H1 (cell line): ENCODE measurements at regions not wholly inside any gene's neighbourhood (a gene's known extent, or its start where the extent isn't known, plus 50 kb on each side); places are given as distances from the start of the nearest gene placed in this dataset.

Experiments used
- CTCF ChIA-PET: fragments of 300-600 bp; sonication (Branson Sonifier 250); formaldehyde crosslinking; loops from one replicate; lab custom pipeline; 2021; ENCODE audit not compliant: partially characterized antibody; lab: Charles Lee
- POLR2A ChIA-PET: fragments of 300-600 bp; sonication (Branson Sonifier 250); formaldehyde crosslinking; loops from one replicate; lab custom pipeline; 2021; ENCODE audit warnings: inconsistent platforms; ENCODE audit not compliant: partially characterized antibody; lab: Charles Lee
- DNase-seq, 2 experiments: peaks; one replicate each; pipeline versions ENCODE4 v3.0.0 to v3.0.0-alpha.2; 2010 to 2022; ENCODE audit warnings: low spot score in 2 of 2, low read depth in 1 of 2, mixed read lengths in 1 of 2
- FAIRE-seq: peaks from 2 replicates; lab custom pipeline; 2011; peaks lifted over from hg19 to GRCh38; lab: Jason Lieb, UNC
- H2AFZ ChIP-seq: 2 replicates; pipeline ENCODE4 v1.8.1; 2012; ENCODE audit warnings: low read length, inconsistent platforms
- H2AK5ac ChIP-seq: 2 replicates; pipeline ENCODE4 v1.6.1; 2013; ENCODE audit warnings: low read depth, low read length
- H2BK120ac ChIP-seq: replicated peaks from 2 replicates; pipeline ENCODE3; 2013; ENCODE audit warnings: low read depth, low read length, inconsistent platforms
- H2BK12ac ChIP-seq: 2 replicates; pipeline ENCODE4 v1.6.1; 2013; ENCODE audit warnings: low read depth, low read length
- H2BK15ac ChIP-seq: 2 replicates; pipeline ENCODE4 v1.6.1; 2013; ENCODE audit warnings: low read length
- H2BK20ac ChIP-seq: 2 replicates; pipeline ENCODE4 v1.6.1; 2013; ENCODE audit warnings: low read length
- H2BK5ac ChIP-seq: 2 replicates; pipeline ENCODE4 v1.6.1; 2013; ENCODE audit warnings: low read depth, low read length
- H3K14ac ChIP-seq: 2 replicates; pipeline ENCODE4 v1.6.1; 2013; ENCODE audit warnings: inconsistent platforms; ENCODE audit not compliant: insufficient read length
- H3K18ac ChIP-seq: 2 replicates; pipeline ENCODE4 v1.6.1; 2013; ENCODE audit warnings: low read length; ENCODE audit errors: extremely low read depth
- H3K23ac ChIP-seq: 2 replicates; pipeline ENCODE4 v1.6.1; 2013; ENCODE audit warnings: inconsistent platforms; ENCODE audit not compliant: insufficient read length
- H3K23me2 ChIP-seq: 2 replicates; pipeline ENCODE4 v1.6.1; 2013; ENCODE audit warnings: low read depth, low read length
- H3K27ac ChIP-seq: 2 replicates; pipeline ENCODE4 v1.6.1; 2011; ENCODE audit warnings: low read depth, low read length, inconsistent platforms
- H3K27me3 ChIP-seq, 4 experiments: replicated peaks in 1 of 4; 1 replicate in 1 of 4; 2 replicates in 3 of 4; pipeline versions ENCODE4 v1.6.1 to v1.8.1; 2011 to 2013; ENCODE audit warnings: low read length in 3 of 4, mild to moderate bottlenecking in 3 of 4, inconsistent platforms in 2 of 4, mixed read lengths in 2 of 4, moderate library complexity in 1 of 4; ENCODE audit not compliant: control insufficient read depth in 3 of 4, insufficient read depth in 3 of 4; ENCODE audit errors: extremely low read depth in 1 of 4
- H3K36me3 ChIP-seq, 4 experiments: 2 replicates each; pipeline versions ENCODE4 v1.6.1 to v1.8.1; 2011 to 2013; ENCODE audit warnings: mild to moderate bottlenecking in 4 of 4, low read length in 3 of 4, moderate library complexity in 2 of 4, control low read depth in 1 of 4, inconsistent platforms in 1 of 4; ENCODE audit not compliant: insufficient read depth in 4 of 4, control insufficient read depth in 2 of 4
- H3K4ac ChIP-seq: replicated peaks from 2 replicates; pipeline ENCODE3; 2013; ENCODE audit warnings: low read length, low read depth, mixed read lengths, inconsistent platforms; ENCODE audit not compliant: insufficient read length
- H3K4me1 ChIP-seq, 4 experiments: replicated peaks in 1 of 4; 1 replicate in 1 of 4; 2 replicates in 3 of 4; pipeline versions ENCODE4 v1.6.1 to v1.8.1; 2011 to 2013; ENCODE audit warnings: low read length in 3 of 4, inconsistent platforms in 2 of 4, mixed read lengths in 1 of 4; ENCODE audit not compliant: insufficient read depth in 4 of 4, control insufficient read depth in 3 of 4
- H3K4me2 ChIP-seq, 2 experiments: 2 replicates each; pipeline versions ENCODE4 v1.6.1 to v1.8.1; 2011 to 2013; ENCODE audit warnings: low read depth in 2 of 2, low read length in 2 of 2, control low read depth in 1 of 2, inconsistent platforms in 1 of 2, mild to moderate bottlenecking in 1 of 2; ENCODE audit not compliant: insufficient read depth in 1 of 2
- H3K4me3 ChIP-seq, 4 experiments: fragments of 200-600, 300-600 bp in 1 of 4; sonication (generic), shearing (Covaris generic), sonication (Bioruptor Twin) in 1 of 4; 2 replicates each; pipeline versions ENCODE4 v1.5.1 to v1.8.1; 2011 to 2016; ENCODE audit warnings: low read length in 4 of 4, low read depth in 3 of 4, control low read depth in 2 of 4, inconsistent platforms in 2 of 4, mild to moderate bottlenecking in 2 of 4, mixed read lengths in 1 of 4, moderate library complexity in 1 of 4; ENCODE audit not compliant: insufficient read depth in 2 of 4; ENCODE audit errors: extremely low read depth in 1 of 4
- H3K56ac ChIP-seq: replicated peaks from 2 replicates; pipeline ENCODE3; 2013; ENCODE audit warnings: low read depth, mild to moderate bottlenecking, mixed read lengths, low read length, inconsistent platforms; ENCODE audit not compliant: insufficient read length
- H3K79me1 ChIP-seq: 2 replicates; pipeline ENCODE4 v1.6.1; 2013; ENCODE audit warnings: low read depth, low read length, control low read depth
- H3K79me2 ChIP-seq, 2 experiments: 2 replicates each; pipeline versions ENCODE4 v1.6.1 to v1.8.1; 2012 to 2013; ENCODE audit warnings: low read length in 2 of 2, mild to moderate bottlenecking in 2 of 2, inconsistent platforms in 1 of 2; ENCODE audit not compliant: insufficient read depth in 2 of 2, control insufficient read depth in 1 of 2
- H3K9ac ChIP-seq, 4 experiments: replicated peaks in 1 of 4; 1 replicate in 1 of 4; 2 replicates in 3 of 4; pipeline versions ENCODE4 v1.6.1 to v1.8.1; 2011 to 2013; ENCODE audit warnings: low read depth in 3 of 4, low read length in 3 of 4, control low read depth in 2 of 4, mild to moderate bottlenecking in 2 of 4, moderate library complexity in 2 of 4, inconsistent platforms in 1 of 4; ENCODE audit errors: extremely low read depth in 1 of 4
- H3K9me3 ChIP-seq, 2 experiments: 2 replicates each; pipeline versions ENCODE4 v1.6.1 to v1.8.1; 2012 to 2013; ENCODE audit warnings: mild to moderate bottlenecking in 2 of 2, moderate library complexity in 2 of 2, control low read depth in 1 of 2, inconsistent platforms in 1 of 2, low read depth in 1 of 2, low read length in 1 of 2, mixed read lengths in 1 of 2; ENCODE audit not compliant: insufficient read depth in 2 of 2
- H4K20me1 ChIP-seq, 2 experiments: replicated peaks in 1 of 2; 2 replicates each; pipeline versions ENCODE3 to v1.8.1; 2011 to 2013; ENCODE audit warnings: inconsistent platforms in 2 of 2, low read length in 2 of 2, mild to moderate bottlenecking in 1 of 2; ENCODE audit not compliant: insufficient read depth in 2 of 2, control insufficient read depth in 1 of 2
- H4K5ac ChIP-seq: 2 replicates; pipeline ENCODE4 v1.6.1; 2013; ENCODE audit warnings: low read length, low read depth, mixed read lengths, inconsistent platforms; ENCODE audit not compliant: insufficient read length
- H4K8ac ChIP-seq: 2 replicates; pipeline ENCODE4 v1.8.0; 2013; ENCODE audit warnings: mild to moderate bottlenecking, moderate library complexity, low read length, inconsistent platforms; ENCODE audit not compliant: insufficient read depth; ENCODE audit errors: extremely low read depth
- H4K91ac ChIP-seq: replicated peaks from 2 replicates; pipeline ENCODE3; 2013; ENCODE audit warnings: low read length, mixed read lengths, inconsistent platforms; ENCODE audit not compliant: insufficient read length
- ATF2 ChIP-seq: IDR thresholded peaks from 2 replicates; pipeline ENCODE4 v1.6.1; 2012; ENCODE audit warnings: low read length, inconsistent platforms
- CBX5 ChIP-seq: fragments of 300-800, 300-1000 bp; sonication (generic); IDR thresholded peaks from 2 replicates; pipeline ENCODE4 v1.7.1; 2016; ENCODE audit warnings: antibody characterized with exemption, low read length, low read depth
- CHD2 ChIP-seq: IDR thresholded peaks from 2 replicates; pipeline ENCODE4 v1.6.1; 2012; ENCODE audit warnings: low read length, improper control_type of control experiment
- CREB1 ChIP-seq: IDR thresholded peaks from 2 replicates; pipeline ENCODE4 v1.6.1; 2012; ENCODE audit warnings: inconsistent platforms
- CTBP2 ChIP-seq: IDR thresholded peaks from 2 replicates; pipeline ENCODE4 v1.7.0; 2011; ENCODE audit warnings: borderline replicate concordance, mild to moderate bottlenecking, moderate library complexity, mixed read lengths, low read length; ENCODE audit not compliant: insufficient read depth, insufficient read length
- E2F6 ChIP-seq: IDR thresholded peaks from 2 replicates; pipeline ENCODE4 v1.6.1; 2012; ENCODE audit warnings: inconsistent platforms
- KDM4A ChIP-seq: IDR thresholded peaks from one replicate; pipeline ENCODE4 v1.7.1; 2012; ENCODE audit warnings: low read depth, mild to moderate bottlenecking, moderate library complexity, low read length, inconsistent platforms; ENCODE audit not compliant: severe bottlenecking
- RAD21 ChIP-seq, 2 experiments: IDR thresholded peaks in 1 of 2; conservative IDR thresholded peaks in 1 of 2; 2 replicates each; pipeline ENCODE4 v1.6.1; 2011; ENCODE audit warnings: low read depth in 2 of 2, low read length in 2 of 2, improper control_type of control experiment in 1 of 2, inconsistent platforms in 1 of 2, mild to moderate bottlenecking in 1 of 2, moderate library complexity in 1 of 2
- SIX5 ChIP-seq: IDR thresholded peaks from 2 replicates; pipeline ENCODE4 v1.6.1; 2011; ENCODE audit warnings: mild to moderate bottlenecking, low read depth, low read length
- SP2 ChIP-seq: IDR thresholded peaks from 2 replicates; pipeline ENCODE4 v1.6.1; 2012; ENCODE audit warnings: mild to moderate bottlenecking, low read length, inconsistent platforms
- TAF7 ChIP-seq: optimal IDR thresholded peaks from 2 replicates; pipeline ENCODE3; 2011; ENCODE audit warnings: low read depth, mild to moderate bottlenecking, inconsistent platforms, low read length, moderate library complexity, borderline replicate concordance
- WGBS, 2 experiments: shearing (Covaris generic) in 1 of 2; methylation state at CpG; one replicate each; pipeline versions ENCODE4 v1.1.6 to v1.1.7; 2013 to 2015; ENCODE audit warnings: low lambda C conversion rate in 2 of 2, mixed read lengths in 2 of 2, inconsistent platforms in 1 of 2, low coverage in 1 of 2, missing lambda C conversion rate in 1 of 2; ENCODE audit not compliant: insufficient replicate concordance in 2 of 2, insufficient coverage in 1 of 2, insufficient read length in 1 of 2; ENCODE audit errors: extremely low coverage in 1 of 2, missing lambda C conversion rate in 1 of 2; 5-methylcytosine and 5-hydroxymethylcytosine counted together

DNA sequence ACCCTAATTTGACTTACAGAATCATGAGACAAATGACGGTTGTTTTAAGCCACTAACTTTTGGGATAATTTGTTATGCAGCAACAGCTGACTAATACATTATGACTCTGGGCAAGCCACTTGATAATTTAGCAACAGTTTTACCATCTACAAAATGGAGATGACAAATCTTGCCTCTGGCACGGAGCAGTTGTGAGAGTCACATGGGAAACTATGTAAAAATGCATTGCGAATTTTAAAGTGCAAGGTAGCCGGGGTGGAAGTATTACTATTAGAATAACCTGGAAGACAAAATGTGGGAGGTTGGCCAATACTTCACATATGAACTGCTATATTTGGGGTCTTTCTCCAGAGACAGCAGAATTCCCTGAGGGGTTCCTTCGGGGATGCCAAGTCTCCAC lies 328.7 kb downstream of the CTTN start:
- H2BK120ac ChIP-seq = no peak overlapping the region
- no peak overlapping the region for H2BK20ac ChIP-seq
- H4K91ac ChIP-seq = no peak overlapping the region
- CTCF ChIA-PET = interaction anchor here (1.1 to 1.8 kb wide), 3 partner anchors 11 to 15 kb away, joined by 3 to 7 read pairs (median 4); no protein-coding TSS in a partner anchor
- no peak overlapping the region for H2BK5ac ChIP-seq
- no peak overlapping the region for H4K8ac ChIP-seq
- H2AK5ac ChIP-seq = no peak overlapping the region
- POLR2A ChIA-PET = no interaction called here
- H3K9ac ChIP-seq = no peak overlapping the region
- DNase-seq (no peak), FAIRE-seq (no peak)
- no peaks in the 10 kb centered on the region; the same call in 1 of the 2 replicates for H3K23me2 ChIP-seq
- no peak overlapping the region for H3K4ac ChIP-seq
- TF ChIP-seq TAF7 (no peak), CTBP2 (no peak), SP2 (no peak), CREB1 (no peak), CHD2 (no peak), KDM4A (no peak), RAD21 (IDR thresholded peaks at IDR 0.05 in 1 of 2, conservative IDR thresholded peaks at IDR 0.05 in 1 of 2; ENCODE audit: low read depth in 2 of 2, low read length in 2 of 2) (no peak), E2F6 (no peak), CBX5 (no peak), ATF2 (no peak), SIX5 (no peak)
- peaks cover 0 to under 1% of the 10 kb centered on the region in 2 experiments for H4K20me1 ChIP-seq
- H3K4me1 ChIP-seq = peaks cover 0 to 5% (median 1%) of the 10 kb centered on the region in 4 experiments; a peak in 3 of 7 replicates
- 93% methylated on average over 5 of the region's 5 CpGs; no CpG with 5 or more reads in 1 of the 2 experiments for WGBS, 2 experiments
- no peak overlapping the region for H2BK12ac ChIP-seq
- no peak overlapping the region for H2AFZ ChIP-seq
- H2BK15ac ChIP-seq = no peak overlapping the region
- H3K36me3 ChIP-seq = no peaks in the 10 kb centered on the region
- no peak overlapping the region for H4K5ac ChIP-seq
- no peak overlapping the region for H3K14ac ChIP-seq
- H3K79me2 ChIP-seq = no peaks in the 10 kb centered on the region
- no peak overlapping the region for H3K4me2 ChIP-seq
- H3K27me3 ChIP-seq = no peaks in the 10 kb centered on the region
- H3K4me3 ChIP-seq = no peak overlapping the region
- H3K56ac ChIP-seq = no peak overlapping the region
- H3K18ac ChIP-seq = no peak overlapping the region
- no peak overlapping the region for H3K27ac ChIP-seq
- H3K79me1 ChIP-seq = no peaks in the 10 kb centered on the region; the same call in 1 of the 2 replicates
- no peak overlapping the region for H3K23ac ChIP-seq
- no peaks in the 10 kb centered on the region for H3K9me3 ChIP-seq
